Hematopoietic multipotent progenitor cell treated with erythropoietin and hydrocortisone succinate and interleukin-3 and kit ligand, for 4 days (in vitro differentiated cells): ENCODE measurements at regions not wholly inside any gene's neighbourhood (a gene's known extent, or its start where the extent isn't known, plus 50 kb on each side); places are given as distances from the start of the nearest gene placed in this dataset.
A peak's percentile ranks its signal among the peaks of the same experiment; 100 is the strongest.
"Not testable (repeated sequence)": the region's sequence is repeated elsewhere in the genome, so short reads cannot be mapped to it uniquely, and the experiment has no call there.

Experiments
- DNase-seq: peaks from one replicate; pipeline ENCODE4 v3.0.0-alpha.2; 2015

- no peak for DNase-seq
Observed at GRCh38 chr2:36035137-36035536, 320.4 kb upstream of the CRIM1 start.

- no peak for DNase-seq
Observed at GRCh38 chr2:36032046-36032445, 323.5 kb upstream of the CRIM1 start.

- DNase-seq = no peak
Observed at GRCh38 chr2:36031471-36031870, 324.1 kb upstream of the CRIM1 start.

GRCh38 chr2:36027616-36028015 lies 328.0 kb upstream of the CRIM1 start:
- no peak for DNase-seq

GRCh38 chr2:36013064-36013463 lies 342.5 kb upstream of the CRIM1 start:
- no peak for DNase-seq

- DNase-seq = no peak
Observed at GRCh38 chr2:36006444-36006843, 349.1 kb upstream of the CRIM1 start.

GRCh38 chr2:36002941-36003340 lies 352.6 kb upstream of the CRIM1 start:
- DNase-seq = peak; percentile 64

- DNase-seq = no peak
Observed at GRCh38 chr2:35997488-35997887, 358.1 kb upstream of the CRIM1 start.

GRCh38 chr2:35989503-35989902 lies 366.1 kb upstream of the CRIM1 start:
- no peak for DNase-seq

GRCh38 chr2:35989040-35989439 lies 366.5 kb upstream of the CRIM1 start:
- DNase-seq = no peak

- no peak for DNase-seq
Observed at GRCh38 chr2:35986871-35987270, 368.7 kb upstream of the CRIM1 start.

- no peak for DNase-seq
Observed at GRCh38 chr2:35978218-35978617, 377.4 kb upstream of the CRIM1 start.

- DNase-seq = no peak
Observed at GRCh38 chr2:35976611-35977010, 379.0 kb upstream of the CRIM1 start.

- DNase-seq = no peak
Observed at GRCh38 chr2:35973737-35974132, 381.8 kb upstream of the CRIM1 start.

- DNase-seq = peak; percentile 56
Observed at GRCh38 chr2:35973132-35973736, 382.3 kb upstream of the CRIM1 start.

- no peak for DNase-seq
Observed at GRCh38 chr2:35963824-35964223, 391.8 kb upstream of the CRIM1 start.

GRCh38 chr2:35963357-35963756 lies 392.2 kb upstream of the CRIM1 start:
- no peak for DNase-seq

GRCh38 chr2:35962585-35963146 lies 392.9 kb upstream of the CRIM1 start:
- DNase-seq = no peak

GRCh38 chr2:35960596-35960995 lies 395.0 kb upstream of the CRIM1 start:
- no peak for DNase-seq

- DNase-seq = not testable (repeated sequence)
Observed at GRCh38 chr2:35957053-35957452, 398.5 kb upstream of the CRIM1 start.

- no peak for DNase-seq
Observed at GRCh38 chr2:35946478-35946877, 409.1 kb upstream of the CRIM1 start.

GRCh38 chr2:35938838-35939237 lies 416.7 kb upstream of the CRIM1 start:
- no peak for DNase-seq

GRCh38 chr2:35933031-35933430 lies 422.5 kb upstream of the CRIM1 start:
- no peak for DNase-seq

- DNase-seq = no peak
Observed at GRCh38 chr2:35932276-35932963, 423.2 kb upstream of the CRIM1 start.

- DNase-seq = no peak
Observed at GRCh38 chr2:35931626-35932025, 424.0 kb upstream of the CRIM1 start.
